Right lobe of liver (tissue), 6 donors: ENCODE measurements at regions not wholly inside any gene's neighbourhood (a gene's known extent, or its start where the extent isn't known, plus 50 kb on each side); places are given as distances from the start of the nearest gene placed in this dataset.
"Not testable (repeated sequence)": the region's sequence is repeated elsewhere in the genome, so short reads cannot be mapped to it uniquely, and the experiment has no call there.

ENCODE experiments used
- ATAC-seq, 4 donors: fragments of 200-7000 bp; cut with Tn5 transposase; one replicate each; pipeline ENCODE4 v1.9.1; 2020; ENCODE audit warnings: mild to moderate bottlenecking in 4 of 4, moderate library complexity in 4 of 4
- DNase-seq, 3 donors: peaks; one replicate each; pipeline ENCODE4 v3.0.0-alpha.2; 2020
- H3K27ac ChIP-seq, 3 donors: fragments of 200-600 bp; one replicate each; pipeline ENCODE4 v1.8.0; 2022
- H3K27me3 ChIP-seq, 2 donors: fragments of 200-600 bp; one replicate each; pipeline ENCODE4 v1.8.0; 2022
- H3K36me3 ChIP-seq, 4 donors: fragments of 200-600 bp; sonication (generic) in 1 of 4; one replicate each; pipeline versions ENCODE4 v1.5.1 to v1.8.0; 2017 to 2022; ENCODE audit warnings: control low read depth in 1 of 4
- H3K4me1 ChIP-seq, 4 donors: fragments of 200-600 bp; sonication (generic) in 1 of 4; one replicate each; pipeline versions ENCODE4 v1.5.1 to v1.8.0; 2017 to 2022; ENCODE audit warnings: control low read depth in 1 of 4
- H3K4me3 ChIP-seq, 3 donors: fragments of 200-600 bp; one replicate each; pipeline ENCODE4 v1.8.0; 2022
- H3K9me3 ChIP-seq, 4 donors: fragments of 200-600 bp; sonication (generic) in 1 of 4; one replicate each; pipeline versions ENCODE4 v1.5.1 to v1.8.0; 2017 to 2022; ENCODE audit warnings: control low read depth in 1 of 4
- POLR2A ChIP-seq: fragments of 450-650 bp; IDR thresholded peaks from one replicate; pipeline ENCODE4 v1.6.1; 2017; ENCODE audit warnings: antibody characterized with exemption, mild to moderate bottlenecking
- WGBS: methylation state at CpG from one replicate; pipeline ENCODE4 v1.1.6; 2018; ENCODE audit warnings: low coverage, low lambda C conversion rate; ENCODE audit not compliant: insufficient coverage; ENCODE audit errors: missing lambda C conversion rate; 5-methylcytosine and 5-hydroxymethylcytosine counted together
- intact Hi-C, 2 donors: fragments of 100-400 bp; cut with DNase I; formaldehyde crosslinking; loops; one replicate each; pipeline versions ENCODE4 v1.11.2 to v1.14.1; 2022
- TF ChIP-seq, protein P1 (sequence below), 4 donors: fragments of 200-600 bp in 3 of 4; fragments of 450-650 bp in 1 of 4; IDR thresholded peaks; one replicate each; pipeline versions ENCODE4 v1.5.1 to v1.8.0; 2016 to 2022; ENCODE audit warnings: antibody characterized with exemption in 4 of 4, mild to moderate bottlenecking in 2 of 4
- donor health status: DM: no; HTN: yes; CAD: no.
- donor health status: DM: no; HTN: no; CAD: no.
- donor health status: DM: no; HTN: no; CAD: no.
- donor health status: DM: no; HTN: yes; CAD: no.
- donor health status: DM: no; HTN: yes; CAD: no.

DNA sequence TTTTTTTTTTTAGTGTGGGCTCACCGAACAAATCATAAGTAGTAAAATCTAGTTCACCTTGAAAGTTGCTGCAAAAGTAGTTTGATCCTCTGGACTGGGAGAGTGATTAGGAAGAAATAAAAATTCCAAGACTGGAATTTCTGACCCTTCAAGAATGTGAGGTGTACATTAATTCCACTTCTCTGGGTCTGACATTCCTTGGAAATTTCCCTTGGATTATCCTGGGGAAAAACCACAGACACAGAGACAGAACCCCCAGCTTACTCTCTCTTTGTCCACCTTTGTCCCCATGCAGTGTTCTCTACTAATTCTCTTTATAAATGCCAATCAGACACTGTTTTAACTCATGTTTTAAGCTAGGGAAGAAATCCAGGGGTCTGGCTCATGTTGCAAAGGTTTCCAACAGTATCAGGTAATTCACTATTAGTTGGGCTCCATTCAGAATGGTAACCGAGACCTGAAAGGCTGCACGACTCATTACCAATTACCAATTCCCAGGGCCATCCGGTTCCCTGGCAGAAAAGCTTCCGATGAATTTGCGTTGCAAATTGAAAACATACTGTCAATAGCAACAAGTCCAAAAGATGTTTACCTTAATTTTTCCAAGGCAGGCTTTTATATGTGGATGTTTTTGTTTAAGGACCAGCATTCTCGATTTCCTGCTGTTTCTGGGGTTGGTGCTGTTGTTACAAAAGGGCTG lies 86.3 kb downstream of the BAMBI start:
- TF ChIP-seq, protein P1, sequence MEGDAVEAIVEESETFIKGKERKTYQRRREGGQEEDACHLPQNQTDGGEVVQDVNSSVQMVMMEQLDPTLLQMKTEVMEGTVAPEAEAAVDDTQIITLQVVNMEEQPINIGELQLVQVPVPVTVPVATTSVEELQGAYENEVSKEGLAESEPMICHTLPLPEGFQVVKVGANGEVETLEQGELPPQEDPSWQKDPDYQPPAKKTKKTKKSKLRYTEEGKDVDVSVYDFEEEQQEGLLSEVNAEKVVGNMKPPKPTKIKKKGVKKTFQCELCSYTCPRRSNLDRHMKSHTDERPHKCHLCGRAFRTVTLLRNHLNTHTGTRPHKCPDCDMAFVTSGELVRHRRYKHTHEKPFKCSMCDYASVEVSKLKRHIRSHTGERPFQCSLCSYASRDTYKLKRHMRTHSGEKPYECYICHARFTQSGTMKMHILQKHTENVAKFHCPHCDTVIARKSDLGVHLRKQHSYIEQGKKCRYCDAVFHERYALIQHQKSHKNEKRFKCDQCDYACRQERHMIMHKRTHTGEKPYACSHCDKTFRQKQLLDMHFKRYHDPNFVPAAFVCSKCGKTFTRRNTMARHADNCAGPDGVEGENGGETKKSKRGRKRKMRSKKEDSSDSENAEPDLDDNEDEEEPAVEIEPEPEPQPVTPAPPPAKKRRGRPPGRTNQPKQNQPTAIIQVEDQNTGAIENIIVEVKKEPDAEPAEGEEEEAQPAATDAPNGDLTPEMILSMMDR (IDR thresholded peaks at IDR 0.05), result no peak
- no peak for TF ChIP-seq POLR2A
- H3K27me3 ChIP-seq, result no peaks in the 10 kb centered on the region
- H3K4me1 ChIP-seq, result peaks cover 0 to 2% (median 0%) of the 10 kb centered on the region in 4 donors
- WGBS, result 85% methylated on average over 7 of the region's 7 CpGs
- H3K36me3 ChIP-seq, result no peaks in the 10 kb centered on the region
- intact Hi-C loops, result no loop called here
- no peaks in the 10 kb centered on the region for H3K9me3 ChIP-seq
- ATAC-seq (no peak), DNase-seq (no peak)
- H3K4me3 ChIP-seq, result no peak overlapping the region
- H3K27ac ChIP-seq, result no peak overlapping the region

DNA sequence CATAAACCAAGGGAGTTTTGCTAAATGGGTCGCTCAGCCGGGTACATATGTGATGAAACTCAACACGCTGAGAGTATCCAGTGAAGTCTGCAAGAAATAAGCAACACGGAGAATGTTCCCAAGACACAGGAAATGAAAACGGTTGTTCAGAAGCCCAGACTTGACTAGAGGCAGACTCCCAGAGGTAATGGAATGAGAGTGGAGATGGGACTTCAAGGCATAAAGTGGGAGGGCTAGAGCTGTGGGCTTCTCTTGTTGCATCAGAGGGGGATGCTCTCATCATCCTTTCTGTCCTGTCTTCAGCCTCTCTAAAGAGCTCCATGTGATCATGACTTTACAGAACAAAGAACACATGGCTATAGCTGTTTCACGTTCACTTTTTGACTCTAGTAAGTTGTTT lies 88.3 kb downstream of the BAMBI start:
- intact Hi-C loops, result no loop called here
- DNase-seq, result no peak
- WGBS, result 30% methylated on average over 5 of the region's 6 CpGs
- no peak overlapping the region for H3K4me3 ChIP-seq
- H3K27ac ChIP-seq, result no peak overlapping the region
- no peaks in the 10 kb centered on the region for H3K9me3 ChIP-seq
- no peak for ATAC-seq
- no peaks in the 10 kb centered on the region for H3K27me3 ChIP-seq
- TF ChIP-seq POLR2A, result no peak
- TF ChIP-seq, protein P1 (IDR thresholded peaks at IDR 0.05), result no peak
- peaks cover 0 to 17% (median 0%) of the 10 kb centered on the region in 4 donors for H3K4me1 ChIP-seq
- H3K36me3 ChIP-seq, result no peaks in the 10 kb centered on the region

DNA sequence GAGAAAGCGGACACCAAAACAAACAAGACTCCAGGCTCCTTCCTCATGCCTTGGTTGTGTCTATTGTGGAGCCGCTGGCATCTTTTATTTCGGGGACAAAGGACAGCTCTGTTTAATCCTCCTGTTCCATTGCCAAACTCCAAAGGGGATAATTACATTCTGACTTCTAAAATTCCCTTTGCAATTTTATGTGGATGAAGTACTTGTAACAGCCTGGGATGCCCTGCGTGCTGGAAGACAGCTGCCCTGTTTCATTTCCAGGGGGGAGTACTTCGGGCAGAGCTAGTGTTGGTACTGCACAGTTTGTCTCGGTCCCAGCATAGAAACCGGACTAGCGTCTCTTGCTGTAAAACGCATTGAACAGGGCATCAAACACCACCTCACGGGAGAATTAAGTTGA lies 90.9 kb downstream of the BAMBI start:
- Histone ChIP-seq H3K9me3 (no peaks in the 10 kb centered on the region), H3K27ac (no peak overlapping the region), H3K4me1 (peaks cover 0 to 17% (median 0%) of the 10 kb centered on the region in 4 donors), H3K36me3 (no peaks in the 10 kb centered on the region), H3K4me3 (no peak overlapping the region), H3K27me3 (no peaks in the 10 kb centered on the region)
- intact Hi-C loops, result no loop called here
- DNase-seq, result no peak
- ATAC-seq, result peak; percentile 39 to 63 (median 52)
- no peak for TF ChIP-seq POLR2A
- TF ChIP-seq, protein P1 (IDR thresholded peaks at IDR 0.05), result no peak
- WGBS, result 70% methylated on average over 7 of the region's 10 CpGs

DNA sequence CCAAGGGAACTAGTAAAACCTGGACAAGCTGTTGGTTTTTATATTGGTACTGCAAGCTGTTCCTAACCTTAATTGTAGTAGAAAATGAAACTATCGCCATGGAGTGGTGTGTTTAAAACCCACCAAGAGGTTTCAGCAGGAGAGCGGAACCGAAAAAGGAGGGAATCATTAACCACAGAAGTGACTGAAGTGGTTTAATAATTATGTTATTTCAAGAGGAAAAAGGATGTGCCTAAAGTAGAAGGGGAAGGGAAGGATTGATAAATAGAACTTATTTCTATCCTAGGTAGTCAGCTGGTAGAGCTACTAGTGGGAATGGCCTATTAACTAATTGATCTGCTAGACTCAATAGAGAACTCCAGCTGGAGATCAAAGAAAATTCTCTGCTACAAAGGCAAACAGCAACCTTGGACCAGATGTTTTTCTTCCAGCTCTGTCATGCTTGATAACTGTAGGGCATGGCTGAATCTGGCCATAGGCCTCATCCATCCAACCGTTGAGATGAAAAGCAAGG lies 91.8 kb downstream of the BAMBI start:
- Histone ChIP-seq H3K27me3 (no peaks in the 10 kb centered on the region), H3K36me3 (no peaks in the 10 kb centered on the region), H3K4me3 (no peak overlapping the region), H3K9me3 (no peaks in the 10 kb centered on the region), H3K4me1 (peaks cover 0 to 24% (median 2%) of the 10 kb centered on the region in 4 donors), H3K27ac (peak overlapping the region in 1 of 3 donors; percentile 16)
- intact Hi-C loops, result no loop called here
- 9% methylated on average over 4 of the region's 4 CpGs for WGBS
- TF ChIP-seq, protein P1 (IDR thresholded peaks at IDR 0.05), result no peak
- DNase-seq, result no peak
- peak; percentile 61 to 82 (median 75) for ATAC-seq

DNA sequence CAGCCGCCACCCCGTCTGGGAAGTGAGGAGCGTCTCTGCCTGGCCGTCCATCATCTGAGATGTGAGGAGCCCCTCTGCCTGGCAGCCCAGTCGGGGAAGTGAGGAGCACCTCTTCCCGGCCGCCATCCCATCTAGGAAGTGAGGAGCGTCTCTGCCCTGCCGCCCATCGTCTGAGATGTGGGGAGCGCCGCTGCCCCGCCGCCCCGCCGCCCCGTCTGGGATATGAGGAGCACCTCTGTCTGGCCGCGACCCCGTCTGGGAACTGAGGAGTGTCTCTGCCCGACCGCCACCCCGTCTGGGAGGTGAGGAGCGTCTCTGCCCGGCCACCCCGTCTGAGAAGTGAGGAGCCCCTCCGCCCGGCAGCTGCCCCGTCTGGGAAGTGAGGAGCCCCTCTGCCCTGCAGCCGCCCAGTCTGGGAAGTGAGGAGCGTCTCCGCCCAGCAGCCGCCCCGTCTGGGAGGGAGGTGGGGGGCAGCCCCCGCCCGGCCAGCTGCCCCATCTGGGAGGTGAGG lies 94.3 kb downstream of the BAMBI start:
- intact Hi-C loops, H3K27ac ChIP-seq, H3K9me3 ChIP-seq, H3K36me3 ChIP-seq, ATAC-seq, H3K27me3 ChIP-seq, DNase-seq, H3K4me3 ChIP-seq: not testable (repeated sequence)
- H3K4me1 ChIP-seq, result peaks cover 0 to 29% (median 5%) of the 10 kb centered on the region in 4 donors
- WGBS, result no CpG with 5 or more reads among the region's 36 CpGs
